SK-N-MC (cell line): ENCODE measurements at regions not wholly inside any gene's neighbourhood (a gene's known extent, or its start where the extent isn't known, plus 50 kb on each side); places are given as distances from the start of the nearest gene placed in this dataset.

Experiments used
- EZH2 ChIP-seq: fragments of 200-600 bp; sonication (generic); IDR thresholded peaks from one replicate; pipeline ENCODE4 v1.6.1; 2017; ENCODE audit warnings: antibody characterized with exemption
- POLR2AphosphoS5 ChIP-seq: IDR thresholded peaks from 2 replicates; pipeline ENCODE4 v1.6.1; 2012; ENCODE audit warnings: mild to moderate bottlenecking, low read depth, low read length, borderline replicate concordance

DNA sequence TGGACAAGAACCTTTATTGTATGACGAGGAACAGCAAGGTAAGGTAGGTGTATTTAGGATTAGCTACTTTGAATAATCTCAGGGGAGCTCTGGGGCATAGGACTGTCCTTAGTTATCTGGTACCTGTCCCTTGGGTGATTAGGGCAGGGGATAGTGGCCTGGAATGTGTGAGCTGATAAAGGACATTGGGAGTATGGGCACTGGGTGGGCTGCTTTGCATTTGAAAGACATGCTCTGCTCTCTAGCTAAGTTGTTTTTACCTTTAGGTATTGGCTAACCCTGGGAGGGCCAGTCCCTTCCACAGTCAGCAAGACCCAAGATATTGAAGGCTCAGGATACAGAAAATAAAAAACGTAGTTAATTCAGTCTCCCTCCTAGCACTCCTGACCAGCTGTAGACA lies 282.8 kb upstream of the C9orf72 start:
- TF ChIP-seq EZH2 (no peak), POLR2AphosphoS5 (no peak)
